ENCODE measurements at regions not wholly inside any gene's neighbourhood (a gene's known extent, or its start where the extent isn't known, plus 50 kb on each side); places are given as distances from the start of the nearest gene placed in this dataset.

- TF ChIP-seq YY1 (IDR thresholded peaks at IDR 0.05; ENCODE audit: insufficient read depth, insufficient read length) (no peak), SUZ12 (IDR thresholded peaks at IDR 0.05; ENCODE audit: extremely low read depth, insufficient read depth, insufficient read length) (no peak), ZNF274 (IDR thresholded peaks at IDR 0.05; ENCODE audit: low read depth, low read length) (no peak)
Observed at GRCh38 chr10:2471811-2472210, 595.5 kb upstream of the PFKP start.

Data from NT2/D1 (cell line).